GM20000 (cell line): ENCODE measurements at regions not wholly inside any gene's neighbourhood (a gene's known extent, or its start where the extent isn't known, plus 50 kb on each side); places are given as distances from the start of the nearest gene placed in this dataset.

Experiments
- DNase-seq: peaks from one replicate; pipeline ENCODE4 v3.0.0; 2012; ENCODE audit warnings: low spot score
- TF ChIP-seq, protein P1 (sequence below): IDR thresholded peaks from 2 replicates; pipeline ENCODE4 v1.5.1; 2012; ENCODE audit warnings: mild to moderate bottlenecking, control low read depth; ENCODE audit errors: extremely low read depth, missing control alignments

GRCh38 chr17:77317091-77317750 is 176.5 kb downstream of the SEC14L1 start:
- TF ChIP-seq, protein P1, sequence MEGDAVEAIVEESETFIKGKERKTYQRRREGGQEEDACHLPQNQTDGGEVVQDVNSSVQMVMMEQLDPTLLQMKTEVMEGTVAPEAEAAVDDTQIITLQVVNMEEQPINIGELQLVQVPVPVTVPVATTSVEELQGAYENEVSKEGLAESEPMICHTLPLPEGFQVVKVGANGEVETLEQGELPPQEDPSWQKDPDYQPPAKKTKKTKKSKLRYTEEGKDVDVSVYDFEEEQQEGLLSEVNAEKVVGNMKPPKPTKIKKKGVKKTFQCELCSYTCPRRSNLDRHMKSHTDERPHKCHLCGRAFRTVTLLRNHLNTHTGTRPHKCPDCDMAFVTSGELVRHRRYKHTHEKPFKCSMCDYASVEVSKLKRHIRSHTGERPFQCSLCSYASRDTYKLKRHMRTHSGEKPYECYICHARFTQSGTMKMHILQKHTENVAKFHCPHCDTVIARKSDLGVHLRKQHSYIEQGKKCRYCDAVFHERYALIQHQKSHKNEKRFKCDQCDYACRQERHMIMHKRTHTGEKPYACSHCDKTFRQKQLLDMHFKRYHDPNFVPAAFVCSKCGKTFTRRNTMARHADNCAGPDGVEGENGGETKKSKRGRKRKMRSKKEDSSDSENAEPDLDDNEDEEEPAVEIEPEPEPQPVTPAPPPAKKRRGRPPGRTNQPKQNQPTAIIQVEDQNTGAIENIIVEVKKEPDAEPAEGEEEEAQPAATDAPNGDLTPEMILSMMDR: no peak
- DNase-seq: no peak

DNA sequence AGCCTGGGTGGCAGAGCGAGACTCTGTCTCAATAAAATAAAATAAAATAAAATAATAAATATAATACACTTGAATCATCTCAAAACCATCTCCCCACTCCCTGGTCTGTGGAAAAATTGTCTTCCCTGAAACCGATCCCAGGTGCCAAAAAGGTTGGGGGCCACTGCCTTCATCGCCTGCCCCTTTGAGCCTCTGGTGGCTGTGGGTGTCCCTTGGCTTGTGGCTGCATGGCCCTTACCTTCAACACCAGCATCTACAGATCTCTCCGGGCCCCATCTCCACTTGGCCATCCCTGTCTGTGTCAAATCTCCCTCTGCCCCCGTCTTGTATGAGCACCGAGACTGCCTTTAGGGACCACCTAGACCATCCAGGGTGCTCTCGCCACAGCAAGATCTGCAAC is 177.3 kb downstream of the SEC14L1 start:
- TF ChIP-seq, protein P1: no peak
- no peak for DNase-seq

GRCh38 chr17:77318491-77319210 is 177.9 kb downstream of the SEC14L1 start:
- no peak for DNase-seq
- TF ChIP-seq, protein P1: no peak

DNA sequence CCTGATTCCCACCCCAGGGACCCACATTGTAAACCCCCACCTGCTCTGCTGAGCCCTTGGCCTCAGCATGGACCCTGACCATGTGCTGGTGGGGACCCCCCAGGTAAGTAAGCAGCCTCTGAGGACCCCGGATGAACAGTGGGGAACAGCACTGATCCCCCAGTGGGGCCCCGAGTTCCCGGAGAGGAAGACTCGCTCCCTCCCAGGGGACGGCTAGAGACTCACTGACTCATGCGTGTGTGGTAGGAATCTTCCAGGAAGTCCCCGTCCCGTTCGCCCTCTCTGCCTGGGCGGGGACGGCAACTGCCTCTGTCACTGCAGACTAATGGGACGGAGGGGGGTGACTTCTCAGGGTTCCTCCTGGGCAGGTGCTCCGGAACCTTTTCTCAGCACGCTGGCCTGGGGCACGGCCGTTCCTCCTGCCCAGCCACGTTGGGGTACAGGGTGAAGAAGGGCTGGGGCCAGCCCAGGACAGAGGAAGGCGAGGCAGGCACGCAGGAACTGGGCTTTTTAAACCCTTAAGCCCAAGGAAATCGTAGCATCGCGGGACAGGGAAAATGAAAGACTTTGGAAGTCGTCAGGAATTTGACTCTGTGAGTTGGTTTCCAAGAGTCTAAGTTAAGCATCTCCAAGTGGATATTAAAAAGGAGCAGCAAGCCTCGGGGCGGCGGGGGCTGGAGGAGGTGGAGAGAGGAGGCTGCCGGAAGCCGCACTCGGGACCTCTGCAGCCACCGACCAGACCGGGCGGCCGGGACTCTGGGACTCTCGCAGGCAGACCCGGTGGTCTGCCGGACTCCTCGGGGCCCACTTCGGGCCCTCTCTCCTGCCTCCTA is 178.7 kb downstream of the SEC14L1 start:
- TF ChIP-seq, protein P1: no peak
- DNase-seq: peak; percentile 78

- TF ChIP-seq, protein P1: no peak
- DNase-seq: no peak
Measured at GRCh38 chr17:77320044-77320440, 179.3 kb downstream of the SEC14L1 start.

- TF ChIP-seq, protein P1: no peak
- DNase-seq: peak; percentile 66
Measured at GRCh38 chr17:77320485-77321256, 179.9 kb downstream of the SEC14L1 start.
